ENCODE measurements at regions not wholly inside any gene's neighbourhood (a gene's known extent, or its start where the extent isn't known, plus 50 kb on each side); places are given as distances from the start of the nearest gene placed in this dataset.

DNA sequence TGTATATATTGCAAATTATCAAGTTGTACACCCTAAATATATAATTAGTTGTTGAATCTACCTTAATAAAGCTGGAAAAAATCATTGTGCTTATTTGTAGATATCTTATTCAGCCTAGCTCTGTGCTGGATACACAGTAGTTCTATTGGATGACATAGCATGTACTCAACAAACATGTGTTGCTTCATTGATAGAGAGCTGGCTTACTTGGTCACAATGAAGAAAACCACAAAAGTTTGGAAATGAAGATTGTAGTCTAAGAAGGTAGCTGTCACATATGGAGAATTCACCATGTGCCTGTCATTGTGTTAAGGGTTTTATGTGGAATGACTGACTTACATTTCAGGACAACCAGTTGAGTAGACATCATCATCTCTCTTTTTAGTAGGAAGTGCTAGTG is 278.9 kb downstream of the LMO7 start:
- CTCF ChIA-PET, result no interaction called here
- intact Hi-C loops (cut with micrococcal nuclease; ENCODE audit: unreplicated experiment), result no loop called here

DNA sequence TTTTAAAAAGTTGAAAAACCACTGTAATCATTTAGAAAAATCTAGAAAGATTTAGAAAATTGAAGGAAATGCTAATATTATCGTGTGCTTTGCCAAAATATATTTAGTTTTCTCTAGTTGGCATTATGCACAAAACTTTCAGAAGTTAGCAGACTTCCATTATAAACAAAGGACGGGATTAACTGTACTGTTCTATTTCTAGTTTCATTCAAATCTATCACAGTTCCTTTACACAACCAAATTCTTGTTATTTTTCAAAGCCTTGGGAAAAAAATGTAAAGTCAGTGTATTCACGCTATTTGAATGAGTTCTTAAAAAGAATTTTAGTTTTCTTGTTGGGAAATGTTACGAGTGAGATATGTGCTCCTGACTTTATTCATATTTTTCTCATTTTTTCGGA is 277.8 kb downstream of the LMO7 start:
- H3K4me3 ChIP-seq (ENCODE audit: low read depth, low read length, poor library complexity, severe bottlenecking), result no peak overlapping the region
- no peaks in the 10 kb centered on the region for H3K9me3 ChIP-seq (ENCODE audit: low read depth, low read length, poor library complexity, severe bottlenecking)
- BruUV-seq (replicated peaks), result no TSS peak
- ChIA-PET CTCF (no interaction called here), POLR2A (ENCODE audit: low non-redundant PET) (no interaction called here)
- H3K27ac ChIP-seq (ENCODE audit: low read depth, low read length, poor library complexity, severe bottlenecking), result no peak overlapping the region
- H3K4me1 ChIP-seq (ENCODE audit: insufficient read depth, low read length, poor library complexity, severe bottlenecking), result no peaks in the 10 kb centered on the region
- TF ChIP-seq, protein P1, sequence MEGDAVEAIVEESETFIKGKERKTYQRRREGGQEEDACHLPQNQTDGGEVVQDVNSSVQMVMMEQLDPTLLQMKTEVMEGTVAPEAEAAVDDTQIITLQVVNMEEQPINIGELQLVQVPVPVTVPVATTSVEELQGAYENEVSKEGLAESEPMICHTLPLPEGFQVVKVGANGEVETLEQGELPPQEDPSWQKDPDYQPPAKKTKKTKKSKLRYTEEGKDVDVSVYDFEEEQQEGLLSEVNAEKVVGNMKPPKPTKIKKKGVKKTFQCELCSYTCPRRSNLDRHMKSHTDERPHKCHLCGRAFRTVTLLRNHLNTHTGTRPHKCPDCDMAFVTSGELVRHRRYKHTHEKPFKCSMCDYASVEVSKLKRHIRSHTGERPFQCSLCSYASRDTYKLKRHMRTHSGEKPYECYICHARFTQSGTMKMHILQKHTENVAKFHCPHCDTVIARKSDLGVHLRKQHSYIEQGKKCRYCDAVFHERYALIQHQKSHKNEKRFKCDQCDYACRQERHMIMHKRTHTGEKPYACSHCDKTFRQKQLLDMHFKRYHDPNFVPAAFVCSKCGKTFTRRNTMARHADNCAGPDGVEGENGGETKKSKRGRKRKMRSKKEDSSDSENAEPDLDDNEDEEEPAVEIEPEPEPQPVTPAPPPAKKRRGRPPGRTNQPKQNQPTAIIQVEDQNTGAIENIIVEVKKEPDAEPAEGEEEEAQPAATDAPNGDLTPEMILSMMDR (conservative IDR thresholded peaks at IDR 0.05; ENCODE audit: low read depth, low read length), result no peak
- TF ChIP-seq EZH2 (IDR thresholded peaks at IDR 0.05; ENCODE audit: borderline replicate concordance, low read depth, low read length, poor library complexity, severe bottlenecking), result no peak
- no peak for DNase-seq (ENCODE audit: low spot score)
- H3K36me3 ChIP-seq (ENCODE audit: insufficient read depth, low read length, poor library complexity, severe bottlenecking), result no peaks in the 10 kb centered on the region
- intact Hi-C loops (cut with micrococcal nuclease; ENCODE audit: unreplicated experiment), result no loop called here
- H3K27me3 ChIP-seq (replicated peaks; ENCODE audit: insufficient read depth, low read depth, low read length, poor library complexity), result peaks cover 5% of the 10 kb centered on the region

More for the DNA sequence above, 278.9 kb downstream of the LMO7 start:
- no TSS peak for BruUV-seq (replicated peaks)
- no peaks in the 10 kb centered on the region for H3K4me1 ChIP-seq (ENCODE audit: insufficient read depth, low read length, poor library complexity, severe bottlenecking)
- H3K4me3 ChIP-seq (ENCODE audit: low read depth, low read length, poor library complexity, severe bottlenecking), result no peak overlapping the region
- no peaks in the 10 kb centered on the region for H3K9me3 ChIP-seq (ENCODE audit: low read depth, low read length, poor library complexity, severe bottlenecking)
- no peak for TF ChIP-seq EZH2 (IDR thresholded peaks at IDR 0.05; ENCODE audit: borderline replicate concordance, low read depth, low read length, poor library complexity, severe bottlenecking)
- TF ChIP-seq, protein P1 (conservative IDR thresholded peaks at IDR 0.05; ENCODE audit: low read depth, low read length), result no peak
- peaks cover 4% of the 10 kb centered on the region for H3K27me3 ChIP-seq (replicated peaks; ENCODE audit: insufficient read depth, low read depth, low read length, poor library complexity)
- H3K27ac ChIP-seq (ENCODE audit: low read depth, low read length, poor library complexity, severe bottlenecking), result no peak overlapping the region
- POLR2A ChIA-PET (ENCODE audit: low non-redundant PET), result no interaction called here
- H3K36me3 ChIP-seq (ENCODE audit: insufficient read depth, low read length, poor library complexity, severe bottlenecking), result no peaks in the 10 kb centered on the region
- no peak for DNase-seq (ENCODE audit: low spot score)

DNA sequence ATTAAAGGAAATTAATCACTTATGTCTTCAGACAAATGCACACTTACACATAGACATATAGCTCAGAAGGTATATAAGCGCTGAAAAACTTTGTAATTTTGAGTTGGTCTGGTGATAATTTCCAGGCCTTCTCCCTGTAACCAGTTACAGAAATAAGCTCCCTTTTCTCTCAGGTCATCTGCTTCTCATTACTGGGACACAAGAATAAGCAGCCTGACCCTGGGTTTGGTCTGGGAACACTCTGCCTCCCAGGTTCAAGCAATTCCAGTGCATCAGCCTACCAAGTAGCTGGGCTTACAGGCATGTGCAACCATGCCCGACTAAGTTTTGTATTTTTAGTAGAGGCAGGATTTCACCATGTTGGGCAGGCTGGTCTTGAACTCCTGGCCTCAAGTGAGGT is 274.5 kb downstream of the LMO7 start:
- ChIA-PET CTCF (no interaction called here), POLR2A (ENCODE audit: low non-redundant PET) (no interaction called here)
- no peak overlapping the region for H3K4me3 ChIP-seq (ENCODE audit: low read depth, low read length, poor library complexity, severe bottlenecking)
- BruUV-seq (replicated peaks), result no TSS peak
- TF ChIP-seq, protein P1 (conservative IDR thresholded peaks at IDR 0.05; ENCODE audit: low read depth, low read length), result no peak
- TF ChIP-seq EZH2 (IDR thresholded peaks at IDR 0.05; ENCODE audit: borderline replicate concordance, low read depth, low read length, poor library complexity, severe bottlenecking), result no peak
- H3K27me3 ChIP-seq (replicated peaks; ENCODE audit: insufficient read depth, low read depth, low read length, poor library complexity), result peaks cover 35% of the 10 kb centered on the region
- DNase-seq (ENCODE audit: low spot score), result no peak
- intact Hi-C loops (cut with micrococcal nuclease; ENCODE audit: unreplicated experiment), result no loop called here
- H3K36me3 ChIP-seq (ENCODE audit: insufficient read depth, low read length, poor library complexity, severe bottlenecking), result no peaks in the 10 kb centered on the region
- H3K27ac ChIP-seq (ENCODE audit: low read depth, low read length, poor library complexity, severe bottlenecking), result no peak overlapping the region
- H3K4me1 ChIP-seq (ENCODE audit: insufficient read depth, low read length, poor library complexity, severe bottlenecking), result no peaks in the 10 kb centered on the region
- no peaks in the 10 kb centered on the region for H3K9me3 ChIP-seq (ENCODE audit: low read depth, low read length, poor library complexity, severe bottlenecking)

Measured in A673 (cell line).